Epithelial cell of proximal tubule (primary cell): ENCODE measurements at regions not wholly inside any gene's neighbourhood (a gene's known extent, or its start where the extent isn't known, plus 50 kb on each side); places are given as distances from the start of the nearest gene placed in this dataset.

Source experiments
- DNase-seq: peaks from one replicate; pipeline ENCODE4 v3.0.0-alpha.2; 2011; ENCODE audit warnings: low read depth
- H3K4me3 ChIP-seq: 2 replicates; pipeline ENCODE4 v1.5.1; 2011; ENCODE audit warnings: low read depth, mild to moderate bottlenecking, low read length
- TF ChIP-seq, protein P1 (sequence below): conservative IDR thresholded peaks from 2 replicates; pipeline ENCODE4 v1.5.1; 2012; ENCODE audit warnings: low read depth, mild to moderate bottlenecking, low read length

DNA sequence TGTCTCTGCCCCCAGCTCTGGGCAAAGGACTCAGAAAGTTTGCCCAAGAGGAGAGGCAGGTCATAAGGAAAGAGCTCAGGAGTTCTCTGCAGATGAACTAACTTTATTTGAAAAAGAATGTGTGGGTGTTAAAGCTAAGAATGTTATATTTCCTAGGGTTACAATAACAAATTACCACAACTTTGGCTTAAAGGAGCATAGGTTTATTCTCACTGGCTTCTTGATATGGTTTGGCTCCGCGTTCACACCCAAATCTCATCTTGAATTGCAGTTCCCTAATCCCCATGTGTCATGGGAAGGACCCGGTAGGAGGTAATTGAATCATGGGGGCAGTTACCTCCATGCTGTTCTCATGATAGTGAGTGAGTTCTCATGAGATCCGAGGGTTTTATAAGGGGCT lies 383.7 kb upstream of the CFAP20DC start:
- no peak for DNase-seq
- H3K4me3 ChIP-seq = no peak overlapping the region

DNA sequence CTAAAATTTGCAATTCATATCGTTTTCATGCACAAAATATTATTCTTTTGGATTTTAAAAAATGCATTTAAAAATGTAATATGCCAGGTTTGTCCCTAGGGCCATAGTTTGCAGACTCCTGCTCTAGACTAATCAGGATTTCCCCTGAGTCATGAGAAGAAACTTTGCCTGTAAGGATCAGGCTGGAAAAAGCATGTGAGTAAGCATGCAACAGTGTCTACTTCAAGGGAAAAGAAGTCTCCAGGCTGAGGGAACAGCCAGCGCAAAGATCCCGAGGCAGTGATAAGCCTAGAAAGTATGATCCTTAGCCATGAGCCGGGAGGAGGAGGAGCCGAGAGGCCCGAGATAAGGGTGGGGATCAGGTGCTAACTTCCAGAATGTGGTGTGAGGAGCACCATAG lies 382.8 kb upstream of the CFAP20DC start:
- no peak for DNase-seq
- TF ChIP-seq, protein P1, sequence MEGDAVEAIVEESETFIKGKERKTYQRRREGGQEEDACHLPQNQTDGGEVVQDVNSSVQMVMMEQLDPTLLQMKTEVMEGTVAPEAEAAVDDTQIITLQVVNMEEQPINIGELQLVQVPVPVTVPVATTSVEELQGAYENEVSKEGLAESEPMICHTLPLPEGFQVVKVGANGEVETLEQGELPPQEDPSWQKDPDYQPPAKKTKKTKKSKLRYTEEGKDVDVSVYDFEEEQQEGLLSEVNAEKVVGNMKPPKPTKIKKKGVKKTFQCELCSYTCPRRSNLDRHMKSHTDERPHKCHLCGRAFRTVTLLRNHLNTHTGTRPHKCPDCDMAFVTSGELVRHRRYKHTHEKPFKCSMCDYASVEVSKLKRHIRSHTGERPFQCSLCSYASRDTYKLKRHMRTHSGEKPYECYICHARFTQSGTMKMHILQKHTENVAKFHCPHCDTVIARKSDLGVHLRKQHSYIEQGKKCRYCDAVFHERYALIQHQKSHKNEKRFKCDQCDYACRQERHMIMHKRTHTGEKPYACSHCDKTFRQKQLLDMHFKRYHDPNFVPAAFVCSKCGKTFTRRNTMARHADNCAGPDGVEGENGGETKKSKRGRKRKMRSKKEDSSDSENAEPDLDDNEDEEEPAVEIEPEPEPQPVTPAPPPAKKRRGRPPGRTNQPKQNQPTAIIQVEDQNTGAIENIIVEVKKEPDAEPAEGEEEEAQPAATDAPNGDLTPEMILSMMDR = no peak
- no peak overlapping the region for H3K4me3 ChIP-seq

More for the DNA sequence above, 383.7 kb upstream of the CFAP20DC start:
- TF ChIP-seq, protein P1 = no peak

DNA sequence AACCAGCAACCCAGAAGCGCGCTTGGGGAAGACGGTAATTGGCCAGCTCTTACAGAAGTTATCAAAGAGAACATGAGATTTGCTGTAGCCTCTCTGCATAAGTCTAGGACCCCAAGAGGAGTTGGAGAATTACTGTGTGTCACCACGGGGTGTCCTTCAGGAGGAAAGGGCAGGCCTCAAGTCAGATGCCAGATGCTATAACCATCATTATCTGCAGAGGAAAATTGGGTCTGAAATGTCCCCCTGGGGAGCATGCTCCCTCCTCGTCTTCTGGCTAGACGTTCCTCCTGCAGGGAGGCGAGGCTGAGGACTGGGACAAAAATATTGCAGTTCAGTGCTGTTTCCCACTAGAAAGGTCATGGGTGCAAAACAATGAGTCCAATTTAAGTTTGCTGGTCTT lies 380.5 kb upstream of the CFAP20DC start:
- H3K4me3 ChIP-seq = no peak overlapping the region
- no peak for DNase-seq
- TF ChIP-seq, protein P1 = no peak

DNA sequence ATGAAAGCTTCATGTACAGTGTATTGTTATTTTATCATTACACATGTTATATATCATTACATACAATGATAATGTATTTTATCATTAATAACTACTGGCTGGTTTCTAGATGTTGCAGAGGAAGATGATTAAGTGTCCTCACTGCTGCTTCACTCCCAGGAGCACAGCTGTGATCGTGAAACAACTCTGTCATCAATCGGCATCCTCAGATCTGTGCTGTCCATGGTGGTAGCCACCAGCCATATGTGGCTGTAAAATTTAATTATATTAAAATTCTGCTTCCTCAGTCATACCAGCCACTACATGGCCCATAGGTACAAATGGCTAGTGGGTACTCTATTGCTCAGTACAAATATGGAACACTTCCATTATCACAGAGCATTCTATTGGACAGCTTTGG lies 379.4 kb upstream of the CFAP20DC start:
- no peak overlapping the region for H3K4me3 ChIP-seq
- TF ChIP-seq, protein P1 = no peak
- no peak for DNase-seq

DNA sequence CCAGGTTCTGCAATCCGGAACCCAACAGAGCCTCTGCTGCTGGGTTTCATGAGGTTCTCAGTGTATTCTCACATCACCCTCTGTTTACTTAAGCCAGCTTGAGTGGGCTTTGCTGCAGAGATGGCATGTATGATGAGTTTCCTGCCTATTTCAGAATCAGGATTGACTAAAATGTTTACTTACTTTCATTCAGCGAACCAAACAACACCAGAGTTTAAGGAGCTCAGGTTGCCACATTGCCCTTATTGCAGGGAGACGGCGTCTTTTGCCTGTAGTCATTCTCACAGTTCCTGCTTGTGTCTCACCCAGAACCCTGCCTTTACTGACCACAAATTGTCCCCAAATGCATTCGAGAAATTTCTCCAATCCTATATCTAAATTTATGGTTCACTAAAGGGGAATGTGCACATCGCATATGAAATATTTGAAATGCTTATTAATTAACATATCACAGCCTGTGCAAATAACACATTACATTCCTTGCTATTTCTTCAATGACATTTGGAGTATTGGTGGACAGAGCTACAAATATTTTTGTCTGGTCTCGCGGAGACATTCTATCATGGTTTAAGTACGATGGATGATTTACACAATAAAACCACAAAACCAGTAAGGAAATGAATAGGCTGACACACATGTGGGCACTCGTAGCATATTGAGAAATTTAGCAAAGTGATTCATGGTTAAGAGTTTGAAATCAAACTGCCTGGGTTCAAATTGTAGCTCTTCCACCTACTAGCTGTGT lies 377.2 kb upstream of the CFAP20DC start:
- TF ChIP-seq, protein P1 = no peak
- no peak for DNase-seq
- no peak overlapping the region for H3K4me3 ChIP-seq

DNA sequence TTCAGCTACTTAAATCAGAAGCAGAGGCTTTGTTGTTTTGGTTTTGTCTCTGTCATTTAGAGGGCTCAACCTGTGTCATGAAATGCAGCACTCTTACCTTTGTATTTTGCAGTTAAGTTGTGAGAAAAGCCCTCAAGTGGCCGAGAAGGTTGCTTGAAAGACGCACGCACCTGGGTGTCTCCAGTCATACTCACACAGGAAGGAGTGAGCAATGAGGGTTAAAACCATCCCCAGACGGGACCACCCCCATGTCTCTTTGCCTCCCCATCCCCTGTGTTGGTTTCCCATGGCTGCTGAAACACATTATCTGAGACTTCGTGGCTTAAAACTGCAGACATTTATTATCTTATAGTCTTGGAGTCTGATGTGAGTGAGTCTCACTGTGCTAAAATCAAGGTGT lies 376.1 kb upstream of the CFAP20DC start:
- no peak for DNase-seq
- TF ChIP-seq, protein P1 = no peak

DNA sequence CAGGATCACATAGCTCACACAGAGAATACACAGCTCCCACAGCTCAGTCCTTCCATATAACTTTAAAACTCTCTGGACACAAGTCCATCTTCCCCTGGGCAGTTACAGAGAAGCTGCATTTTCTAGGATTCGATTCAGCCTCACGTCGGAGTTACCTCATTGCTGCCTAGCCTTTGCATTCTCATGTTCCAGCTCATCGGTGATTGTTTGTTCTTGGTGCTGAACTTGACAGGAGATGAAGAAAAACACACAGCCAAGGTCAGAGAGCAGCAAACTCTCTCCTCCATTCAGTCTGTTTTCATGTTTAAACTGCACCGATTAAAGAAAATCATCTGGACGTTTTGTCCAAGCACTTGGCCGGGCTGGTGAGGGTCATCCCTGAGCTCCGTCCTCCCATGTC lies 375.5 kb upstream of the CFAP20DC start:
- DNase-seq = no peak
- TF ChIP-seq, protein P1 = no peak
- H3K4me3 ChIP-seq = no peak overlapping the region

More for the DNA sequence above, 376.1 kb upstream of the CFAP20DC start:
- no peak overlapping the region for H3K4me3 ChIP-seq
